ENCODE measurements at regions not wholly inside any gene's neighbourhood (a gene's known extent, or its start where the extent isn't known, plus 50 kb on each side); places are given as distances from the start of the nearest gene placed in this dataset.

DNA sequence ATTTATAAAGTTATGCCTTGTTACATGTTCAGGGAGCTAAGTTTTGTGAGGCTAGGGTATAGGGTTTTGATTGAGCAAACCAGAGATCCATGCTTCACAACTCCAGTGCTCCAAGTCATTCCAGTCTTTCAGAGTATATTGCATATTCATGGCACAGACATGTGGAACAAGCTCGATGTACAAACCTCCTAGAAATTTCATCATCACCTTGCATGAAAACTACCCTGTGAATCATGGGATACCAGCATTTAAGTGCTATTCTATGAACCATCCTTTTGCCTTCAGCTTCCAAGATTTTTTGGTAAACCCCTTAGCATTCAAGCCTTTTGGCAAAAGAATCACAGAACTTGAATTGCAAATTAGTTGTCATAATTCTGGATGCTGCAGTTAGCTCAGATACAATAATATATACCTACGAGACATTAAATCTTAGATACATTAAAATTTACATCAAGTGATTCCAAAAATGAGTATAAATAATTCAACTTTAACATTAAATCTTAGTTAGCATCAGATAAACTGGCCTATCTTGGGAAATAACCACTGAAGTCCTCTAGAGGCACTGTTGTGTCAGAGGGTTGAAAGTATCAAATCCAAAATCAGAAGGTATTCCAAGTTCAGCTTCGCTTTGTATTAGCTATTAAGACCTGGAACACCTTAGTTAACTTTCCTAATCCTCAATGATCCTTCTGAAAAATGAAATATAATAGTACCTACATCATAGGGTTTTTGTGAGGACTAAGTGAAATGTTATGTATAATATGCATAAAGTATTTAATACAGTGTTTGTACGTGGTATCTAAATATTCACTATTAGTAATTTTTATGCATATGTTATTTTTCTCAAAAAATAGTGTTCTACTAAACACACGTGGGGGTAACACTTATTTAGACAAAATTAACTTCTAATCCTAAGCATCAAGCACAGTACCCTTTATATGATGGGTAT lies 55.5 kb upstream of the CABCOCO1 start:
- no peak overlapping the region for H3K4me2 ChIP-seq (ENCODE audit: control insufficient read depth, extremely low read depth, insufficient read depth, low read depth, low read length)
- H3K9me1 ChIP-seq (ENCODE audit: control insufficient read depth, extremely low read depth, insufficient read depth, low read length), result no peaks in the 10 kb centered on the region
- TF ChIP-seq EZH2 (IDR thresholded peaks at IDR 0.05; ENCODE audit: low read length), result no peak
- TF ChIP-seq CTCF (optimal IDR thresholded peaks at IDR 0.05 in 1 of 3, IDR thresholded peaks at IDR 0.05 in 1 of 3, conservative IDR thresholded peaks at IDR 0.05 in 1 of 3; ENCODE audit: extremely low read depth in 1 of 3, insufficient read depth in 2 of 3, low read length in 3 of 3), result peak in 2 of 3 experiments; percentile 38 to 61
- H3K4me1 ChIP-seq (ENCODE audit: control insufficient read depth, extremely low read depth, insufficient read depth, low read length), result no peaks in the 10 kb centered on the region
- H4K20me1 ChIP-seq (ENCODE audit: control insufficient read depth, extremely low read depth, insufficient read depth, low read length), result no peaks in the 10 kb centered on the region
- dilution Hi-C loops (cut with MboI; ENCODE audit: extremely low pct_ligation_motif_present, low sequenced_read_pairs), result no loop called here
- no peak overlapping the region for H3K9ac ChIP-seq (ENCODE audit: control insufficient read depth, extremely low read depth, insufficient read depth, low read length)
- H3K79me2 ChIP-seq (ENCODE audit: control insufficient read depth, insufficient read depth, low read length), result no peaks in the 10 kb centered on the region
- H3K36me3 ChIP-seq (ENCODE audit: control insufficient read depth in 2 of 2, extremely low read depth in 1 of 2, insufficient read depth in 2 of 2, low read length in 2 of 2), result no peaks in the 10 kb centered on the region
- H3K27ac ChIP-seq (ENCODE audit: control insufficient read depth, insufficient read depth, low read length), result no peak overlapping the region
- H3K4me3 ChIP-seq (ENCODE audit: control insufficient read depth in 2 of 3, extremely low read depth in 1 of 3, insufficient read depth in 2 of 3, low read depth in 1 of 3, low read length in 3 of 3), result no peak overlapping the region
- no peak for DNase-seq (ENCODE audit: low read depth, low spot score)
- H2AFZ ChIP-seq (ENCODE audit: control insufficient read depth, low read length), result no peak overlapping the region
- H3K9me3 ChIP-seq (ENCODE audit: control insufficient read depth, low read depth, low read length), result no peaks in the 10 kb centered on the region
- H3K27me3 ChIP-seq (ENCODE audit: control insufficient read depth, extremely low read depth, insufficient read depth, low read length), result no peaks in the 10 kb centered on the region
- FAIRE-seq, result no peak

- no peaks in the 10 kb centered on the region for H4K20me1 ChIP-seq (ENCODE audit: control insufficient read depth, extremely low read depth, insufficient read depth, low read length)
- dilution Hi-C loops (cut with MboI; ENCODE audit: extremely low pct_ligation_motif_present, low sequenced_read_pairs), result no loop called here
These were observed 57.5 kb upstream of the CABCOCO1 start for GRCh38 chr10:61605221-61605620.

More at GRCh38 chr10:61605221-61605620, 57.5 kb upstream of the CABCOCO1 start:
- no peaks in the 10 kb centered on the region for H3K27me3 ChIP-seq (ENCODE audit: control insufficient read depth, extremely low read depth, insufficient read depth, low read length)
- no peak overlapping the region for H3K9ac ChIP-seq (ENCODE audit: control insufficient read depth, extremely low read depth, insufficient read depth, low read length)
- TF ChIP-seq CTCF (optimal IDR thresholded peaks at IDR 0.05 in 1 of 3, IDR thresholded peaks at IDR 0.05 in 1 of 3, conservative IDR thresholded peaks at IDR 0.05 in 1 of 3; ENCODE audit: extremely low read depth in 1 of 3, insufficient read depth in 2 of 3, low read length in 3 of 3) (no peak), EZH2 (IDR thresholded peaks at IDR 0.05; ENCODE audit: low read length) (no peak)
- H3K9me3 ChIP-seq (ENCODE audit: control insufficient read depth, low read depth, low read length), result no peaks in the 10 kb centered on the region
- H3K4me2 ChIP-seq (ENCODE audit: control insufficient read depth, extremely low read depth, insufficient read depth, low read depth, low read length), result no peak overlapping the region
- no peaks in the 10 kb centered on the region for H3K79me2 ChIP-seq (ENCODE audit: control insufficient read depth, insufficient read depth, low read length)
- no peaks in the 10 kb centered on the region for H3K36me3 ChIP-seq (ENCODE audit: control insufficient read depth in 2 of 2, extremely low read depth in 1 of 2, insufficient read depth in 2 of 2, low read length in 2 of 2)
- H2AFZ ChIP-seq (ENCODE audit: control insufficient read depth, low read length), result no peak overlapping the region
- H3K4me3 ChIP-seq (ENCODE audit: control insufficient read depth in 2 of 3, extremely low read depth in 1 of 3, insufficient read depth in 2 of 3, low read depth in 1 of 3, low read length in 3 of 3), result no peak overlapping the region
- DNase-seq (ENCODE audit: low read depth, low spot score) (no peak), FAIRE-seq (no peak)
- no peaks in the 10 kb centered on the region for H3K9me1 ChIP-seq (ENCODE audit: control insufficient read depth, extremely low read depth, insufficient read depth, low read length)
- no peak overlapping the region for H3K27ac ChIP-seq (ENCODE audit: control insufficient read depth, insufficient read depth, low read length)
- H3K4me1 ChIP-seq (ENCODE audit: control insufficient read depth, extremely low read depth, insufficient read depth, low read length), result no peaks in the 10 kb centered on the region
